ENCODE measurements at regions not wholly inside any gene's neighbourhood (a gene's known extent, or its start where the extent isn't known, plus 50 kb on each side); places are given as distances from the start of the nearest gene placed in this dataset.

GRCh38 chr5:52597625-52598024, 190.1 kb upstream of the ITGA1 start:
- TF ChIP-seq CTCF (IDR thresholded peaks at IDR 0.05), result no peak
- TF ChIP-seq POLR2AphosphoS5 (IDR thresholded peaks at IDR 0.05), result no peak

All from prostate gland (tissue), 2 donors.